H9 (cell line): ENCODE measurements at regions not wholly inside any gene's neighbourhood (a gene's known extent, or its start where the extent isn't known, plus 50 kb on each side); places are given as distances from the start of the nearest gene placed in this dataset.
"Not testable (repeated sequence)": the region's sequence is repeated elsewhere in the genome, so short reads cannot be mapped to it uniquely, and the experiment has no call there.

ENCODE experiments used
- DNase-seq: peaks from one replicate; pipeline ENCODE4 v3.0.0-alpha.2; 2017
- H2AFZ ChIP-seq: one replicate; pipeline ENCODE4 v1.6.1; 2013; ENCODE audit warnings: mild to moderate bottlenecking, low read length, control low read depth, moderate library complexity
- H2AK5ac ChIP-seq: 2 replicates; pipeline ENCODE4 v1.6.1; 2013; ENCODE audit warnings: low read length, control low read depth, mixed read lengths; ENCODE audit not compliant: insufficient read length
- H2BK120ac ChIP-seq: one replicate; pipeline ENCODE4 v1.6.1; 2013; ENCODE audit warnings: low read depth, mild to moderate bottlenecking, low read length, control low read depth, inconsistent platforms; ENCODE audit not compliant: poor library complexity, severe bottlenecking
- H2BK12ac ChIP-seq: 2 replicates; pipeline ENCODE4 v1.6.1; 2013; ENCODE audit warnings: low read length, control low read depth, mixed read lengths, low read depth; ENCODE audit not compliant: insufficient read length
- H2BK15ac ChIP-seq: 2 replicates; pipeline ENCODE4 v1.6.1; 2013; ENCODE audit warnings: low read depth, low read length, control low read depth
- H2BK20ac ChIP-seq: one replicate; pipeline ENCODE4 v1.6.1; 2013; ENCODE audit warnings: low read depth, mild to moderate bottlenecking, low read length, control low read depth, inconsistent platforms; ENCODE audit not compliant: poor library complexity, severe bottlenecking
- H2BK5ac ChIP-seq: 2 replicates; pipeline ENCODE4 v1.6.1; 2013; ENCODE audit warnings: low read length, control low read depth, mixed read lengths; ENCODE audit not compliant: insufficient read length
- H3K14ac ChIP-seq: 2 replicates; pipeline ENCODE4 v1.6.1; 2013; ENCODE audit warnings: low read length, control low read depth; ENCODE audit not compliant: insufficient read depth
- H3K18ac ChIP-seq: 2 replicates; pipeline ENCODE4 v1.6.1; 2013; ENCODE audit warnings: low read depth, mild to moderate bottlenecking, mixed read lengths, low read length, control low read depth; ENCODE audit not compliant: insufficient read length
- H3K23ac ChIP-seq: 2 replicates; pipeline ENCODE4 v1.6.1; 2013; ENCODE audit warnings: low read length, control low read depth, mixed read lengths, low read depth; ENCODE audit not compliant: insufficient read length
- H3K23me2 ChIP-seq: 2 replicates; pipeline ENCODE4 v1.6.1; 2013; ENCODE audit warnings: low read depth, mild to moderate bottlenecking, mixed read lengths, low read length, control low read depth; ENCODE audit not compliant: insufficient read length, poor library complexity, severe bottlenecking
- H3K27ac ChIP-seq: 2 replicates; pipeline ENCODE4 v1.5.1; 2013; ENCODE audit warnings: low read length, control low read depth, mixed read lengths, low read depth; ENCODE audit not compliant: insufficient read length
- H3K27me3 ChIP-seq: 2 replicates; pipeline ENCODE4 v1.6.1; 2013; ENCODE audit warnings: low read length, control low read depth, inconsistent platforms; ENCODE audit not compliant: insufficient read depth
- H3K4ac ChIP-seq: 2 replicates; pipeline ENCODE4 v1.6.1; 2013; ENCODE audit warnings: low read depth, mild to moderate bottlenecking, control low read depth, inconsistent platforms, low read length, moderate library complexity
- H3K4me1 ChIP-seq: 2 replicates; pipeline ENCODE4 v1.6.1; 2013; ENCODE audit warnings: low read length, control low read depth, inconsistent platforms; ENCODE audit not compliant: insufficient read depth
- H3K4me2 ChIP-seq: 2 replicates; pipeline ENCODE4 v1.6.1; 2013; ENCODE audit warnings: low read length, control low read depth, mixed read lengths; ENCODE audit not compliant: insufficient read length, insufficient read depth
- H3K56ac ChIP-seq: 2 replicates; pipeline ENCODE4 v1.6.1; 2013; ENCODE audit warnings: low read depth, mild to moderate bottlenecking, mixed read lengths, low read length, control low read depth; ENCODE audit not compliant: insufficient read length
- H3K79me1 ChIP-seq: 2 replicates; pipeline ENCODE4 v1.6.1; 2013; ENCODE audit warnings: low read depth, mild to moderate bottlenecking, moderate library complexity, low read length, control low read depth, inconsistent platforms; ENCODE audit not compliant: insufficient read depth, poor library complexity, severe bottlenecking
- H3K79me2 ChIP-seq: 2 replicates; pipeline ENCODE4 v1.6.1; 2013; ENCODE audit warnings: low read length, control low read depth, inconsistent platforms; ENCODE audit not compliant: insufficient read depth
- H3K9ac ChIP-seq: 2 replicates; pipeline ENCODE4 v1.6.1; 2013; ENCODE audit warnings: low read length, control low read depth, mixed read lengths; ENCODE audit not compliant: insufficient read length; ENCODE audit errors: extremely low read depth
- H3K9me3 ChIP-seq: one replicate; pipeline ENCODE4 v1.6.1; 2013; ENCODE audit warnings: low read depth, low read length, inconsistent platforms; ENCODE audit not compliant: control insufficient read depth
- H3T11ph ChIP-seq: one replicate; pipeline ENCODE4 v1.6.1; 2013; ENCODE audit warnings: mild to moderate bottlenecking, low read length, control low read depth, inconsistent platforms
- H4K20me1 ChIP-seq: one replicate; pipeline ENCODE4 v1.6.1; 2013; ENCODE audit not compliant: control insufficient read depth, insufficient read length, insufficient read depth
- H4K5ac ChIP-seq: 2 replicates; pipeline ENCODE4 v1.6.1; 2013; ENCODE audit warnings: low read depth, mild to moderate bottlenecking, mixed read lengths, low read length, control low read depth; ENCODE audit not compliant: insufficient read length
- H4K8ac ChIP-seq: replicated peaks from 2 replicates; pipeline ENCODE4 v1.6.1; 2013; ENCODE audit warnings: low read length, control low read depth, mixed read lengths, low read depth; ENCODE audit not compliant: insufficient read length
- H4K91ac ChIP-seq: 2 replicates; pipeline ENCODE4 v1.6.1; 2013; ENCODE audit warnings: low read depth, mild to moderate bottlenecking, moderate library complexity, mixed read lengths, low read length, control low read depth; ENCODE audit not compliant: insufficient read length
- H3K27ac Mint-ChIP-seq, 3 experiments: 2 replicates in 2 of 3; 3 replicates in 1 of 3; pipeline ENCODE4 v1.8.0; 2020 to 2021; ENCODE audit warnings: mixed read lengths in 3 of 3, mild to moderate bottlenecking in 1 of 3, moderate library complexity in 1 of 3
- H3K27me3 Mint-ChIP-seq: 2 replicates; pipeline ENCODE4 v1.8.0; 2021; ENCODE audit warnings: low read depth, mild to moderate bottlenecking, moderate library complexity, mixed read lengths
- H3K36me3 Mint-ChIP-seq, 3 experiments: 2 replicates in 2 of 3; 3 replicates in 1 of 3; pipeline ENCODE4 v1.8.0; 2020 to 2021; ENCODE audit warnings: low read depth in 3 of 3, mixed read lengths in 3 of 3; ENCODE audit not compliant: insufficient read depth in 1 of 3
- H3K4me1 Mint-ChIP-seq, 2 experiments: 2 replicates each; pipeline ENCODE4 v1.8.0; 2020; ENCODE audit warnings: mixed read lengths in 2 of 2
- H3K4me3 Mint-ChIP-seq, 2 experiments: 2 replicates in 1 of 2; 3 replicates in 1 of 2; pipeline ENCODE4 v1.8.0; 2020 to 2021; ENCODE audit warnings: mild to moderate bottlenecking in 2 of 2, mixed read lengths in 2 of 2, moderate library complexity in 1 of 2
- H3K9me3 Mint-ChIP-seq, 2 experiments: 2 replicates in 1 of 2; 3 replicates in 1 of 2; pipeline ENCODE4 v1.8.0; 2020; ENCODE audit warnings: mild to moderate bottlenecking in 2 of 2, mixed read lengths in 2 of 2, moderate library complexity in 1 of 2
- CTCF ChIP-seq: fragments of 200-600 bp; sonication (generic); conservative IDR thresholded peaks from 3 replicates; pipeline ENCODE4 v1.8.0; 2021; ENCODE audit warnings: antibody characterized with exemption, mild to moderate bottlenecking
- WGBS: extraction: QIAGEN DNeasy Blood & Tissue Kit; methylation state at CpG from one replicate; pipeline ENCODE4 v1.1.7; 2013; ENCODE audit warnings: missing lambda C conversion rate, low lambda C conversion rate, mixed read lengths; ENCODE audit not compliant: insufficient read length; ENCODE audit errors: extremely low coverage; 5-methylcytosine and 5-hydroxymethylcytosine counted together

GRCh38 chr2:184057910-184058309 is 540.4 kb upstream of the ZNF804A start:
- no CpG with 5 or more reads among the region's 4 CpGs for WGBS
- Histone ChIP-seq H3K27ac (no peak overlapping the region), H2BK20ac (no peak overlapping the region), H3K23me2 (no peaks in the 10 kb centered on the region), H4K91ac (no peak overlapping the region), H3K4me2 (no peak overlapping the region), H4K8ac (no peak overlapping the region), H3K79me2 (no peaks in the 10 kb centered on the region), H3K4me1 (no peaks in the 10 kb centered on the region), H4K20me1 (no peaks in the 10 kb centered on the region), H3K4ac (no peak overlapping the region), H3K9me3 (no peaks in the 10 kb centered on the region), H3K27me3 (no peaks in the 10 kb centered on the region), H2AK5ac (no peak overlapping the region), H3K9ac (no peak overlapping the region), H3K23ac (no peak overlapping the region), H2BK5ac (no peak overlapping the region), H2BK120ac (no peak overlapping the region), H3K56ac (no peak overlapping the region), H2AFZ (no peak overlapping the region), H4K5ac (no peak overlapping the region), H2BK15ac (no peak overlapping the region), H3K14ac (no peak overlapping the region), H2BK12ac (no peak overlapping the region), H3T11ph (no peak overlapping the region), H3K79me1 (no peaks in the 10 kb centered on the region), H3K18ac (no peak overlapping the region)
- no peak overlapping the region for H3K4me3 Mint-ChIP-seq
- H3K27ac Mint-ChIP-seq = no peak overlapping the region
- H3K36me3 Mint-ChIP-seq = no peaks in the 10 kb centered on the region
- no peaks in the 10 kb centered on the region for H3K27me3 Mint-ChIP-seq
- no peak for DNase-seq
- H3K4me1 Mint-ChIP-seq = no peaks in the 10 kb centered on the region
- H3K9me3 Mint-ChIP-seq = peaks cover 2 to 3% of the 10 kb centered on the region in 2 experiments; a peak in 2 of 5 replicates
- TF ChIP-seq CTCF = no peak

- H3K4me1 ChIP-seq, H3K79me1 ChIP-seq, H3K9me3 Mint-ChIP-seq, H3K23me2 ChIP-seq, H2BK120ac ChIP-seq, H4K8ac ChIP-seq, H2BK5ac ChIP-seq, H4K20me1 ChIP-seq, H3K27ac ChIP-seq, H3K27ac Mint-ChIP-seq, H2AK5ac ChIP-seq, H3K4me2 ChIP-seq, H2BK20ac ChIP-seq, H3K23ac ChIP-seq, H3K4me3 Mint-ChIP-seq, H3K36me3 Mint-ChIP-seq, H3K14ac ChIP-seq, H3K4me1 Mint-ChIP-seq, H3K79me2 ChIP-seq, H4K91ac ChIP-seq, H2AFZ ChIP-seq, H3K4ac ChIP-seq, DNase-seq, H3T11ph ChIP-seq, H4K5ac ChIP-seq, H3K56ac ChIP-seq, H2BK12ac ChIP-seq, H2BK15ac ChIP-seq, H3K27me3 Mint-ChIP-seq, H3K27me3 ChIP-seq, H3K9me3 ChIP-seq, H3K18ac ChIP-seq, H3K9ac ChIP-seq: not testable (repeated sequence)
- no CpG with 5 or more reads among the region's 3 CpGs for WGBS
Observed at GRCh38 chr2:184060268-184060667, 538.1 kb upstream of the ZNF804A start.
